ENCODE measurements at regions not wholly inside any gene's neighbourhood (a gene's known extent, or its start where the extent isn't known, plus 50 kb on each side); places are given as distances from the start of the nearest gene placed in this dataset.

- 63 to 73% methylated on average over 7 of the region's 7 CpGs for WGBS, 2 experiments (ENCODE audit: low coverage in 1 of 2, low lambda C conversion rate in 2 of 2, missing lambda C conversion rate in 2 of 2)
Observed at GRCh38 chr10:4162571-4163286, 377.7 kb upstream of the KLF6 start.

DNA sequence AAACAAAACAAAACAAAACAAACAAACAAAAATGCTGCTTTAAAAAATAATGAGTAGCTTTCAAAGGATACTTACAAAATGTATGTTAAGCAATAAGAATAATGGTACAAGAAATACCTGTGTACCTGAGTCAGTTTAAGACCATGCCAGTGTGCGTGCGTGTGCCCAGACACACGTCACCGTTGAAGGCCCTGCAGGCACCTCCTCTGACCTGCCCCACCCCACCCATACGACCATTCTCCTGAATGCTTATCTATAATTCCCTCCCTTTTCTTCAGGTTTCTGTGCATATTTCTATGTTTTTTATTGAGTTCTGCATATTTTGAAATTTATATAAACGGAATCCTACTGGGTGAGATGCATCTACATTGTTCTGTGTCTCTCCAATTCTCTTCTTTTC is 374.2 kb upstream of the KLF6 start:
- no peak overlapping the region for H3K27ac ChIP-seq
- H3F3A ChIP-seq (ENCODE audit: insufficient read depth), result no peaks in the 10 kb centered on the region
- no peak overlapping the region for H3K9ac ChIP-seq
- H4K20me1 ChIP-seq (ENCODE audit: insufficient read depth), result no peaks in the 10 kb centered on the region
- H3K79me2 ChIP-seq (ENCODE audit: insufficient read depth), result no peaks in the 10 kb centered on the region
- no peaks in the 10 kb centered on the region for H3K4me1 ChIP-seq (ENCODE audit: insufficient read depth)
- H3K9me3 ChIP-seq (ENCODE audit: low read depth), result no peaks in the 10 kb centered on the region
- in situ Hi-C loops (cut with MboI), result no loop called here
- H3K27me3 ChIP-seq (replicated peaks; ENCODE audit: insufficient read depth), result no peaks in the 10 kb centered on the region
- DNase-seq, result no peak
- H3K9me2 ChIP-seq (ENCODE audit: insufficient read depth), result no peaks in the 10 kb centered on the region
- no peak overlapping the region for H3K4me3 ChIP-seq
- WGBS, 2 experiments (ENCODE audit: low coverage in 1 of 2, low lambda C conversion rate in 2 of 2, missing lambda C conversion rate in 2 of 2), result 93 to 95% methylated on average over 6 of the region's 6 CpGs
- no peaks in the 10 kb centered on the region for H3K36me3 ChIP-seq (ENCODE audit: low read depth)
- TF ChIP-seq EZH2phosphoT487 (IDR thresholded peaks at IDR 0.05; ENCODE audit: insufficient read depth, low read depth) (no peak), EZH2 (IDR thresholded peaks at IDR 0.05; ENCODE audit: insufficient read depth, poor library complexity, severe bottlenecking) (no peak)
- H2AFZ ChIP-seq, result no peak overlapping the region
- H3K4me2 ChIP-seq (ENCODE audit: unreplicated experiment), result no peak overlapping the region

More at GRCh38 chr10:4162571-4163286, 377.7 kb upstream of the KLF6 start:
- Histone ChIP-seq H3K4me1 (ENCODE audit: insufficient read depth) (no peaks in the 10 kb centered on the region), H3K4me2 (ENCODE audit: unreplicated experiment) (no peak overlapping the region), H3K36me3 (ENCODE audit: low read depth) (no peaks in the 10 kb centered on the region), H3K27me3 (replicated peaks; ENCODE audit: insufficient read depth) (no peaks in the 10 kb centered on the region), H3K9me2 (ENCODE audit: insufficient read depth) (no peaks in the 10 kb centered on the region), H3F3A (ENCODE audit: insufficient read depth) (no peaks in the 10 kb centered on the region), H3K4me3 (no peak overlapping the region), H3K9me3 (ENCODE audit: low read depth) (no peaks in the 10 kb centered on the region), H3K27ac (no peak overlapping the region), H3K9ac (no peak overlapping the region), H3K79me2 (ENCODE audit: insufficient read depth) (no peaks in the 10 kb centered on the region), H4K20me1 (ENCODE audit: insufficient read depth) (no peaks in the 10 kb centered on the region), H2AFZ (0 out of 2 replicates have a peak overlapping the region, but pooled peaks have one; percentile 17)
- DNase-seq, result no peak
- in situ Hi-C loops (cut with MboI), result no loop called here
- no peak for TF ChIP-seq EZH2phosphoT487 (IDR thresholded peaks at IDR 0.05; ENCODE audit: insufficient read depth, low read depth)
- TF ChIP-seq EZH2 (IDR thresholded peaks at IDR 0.05; ENCODE audit: insufficient read depth, poor library complexity, severe bottlenecking), result no peak

DNA sequence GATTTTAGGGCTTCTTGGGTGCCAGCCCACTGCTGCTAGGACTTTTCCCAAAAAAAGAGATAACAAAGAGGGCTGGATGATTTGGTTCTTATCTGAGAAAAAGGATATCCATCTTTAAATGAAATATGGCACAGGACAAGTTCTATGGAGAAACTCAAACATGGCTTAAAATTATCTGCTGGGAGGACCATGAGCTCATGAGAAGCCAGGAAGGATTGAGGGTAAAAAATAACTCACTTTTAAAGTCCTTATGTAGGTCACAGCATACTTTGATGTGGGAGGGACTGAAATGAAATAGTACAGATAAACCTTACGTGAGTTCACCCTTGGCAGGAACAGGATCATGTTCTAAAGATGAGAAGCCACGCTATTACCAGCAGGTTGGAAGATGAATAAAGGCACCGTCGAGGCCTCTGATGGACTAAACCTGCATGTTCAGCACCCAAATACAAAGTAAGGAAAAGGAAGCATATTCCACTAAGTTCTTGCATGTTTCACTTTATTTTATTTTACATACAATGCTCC is 369.2 kb upstream of the KLF6 start:
- Histone ChIP-seq H3K27me3 (replicated peaks; ENCODE audit: insufficient read depth) (no peaks in the 10 kb centered on the region), H3K9me2 (ENCODE audit: insufficient read depth) (no peaks in the 10 kb centered on the region), H3K9ac (no peak overlapping the region), H3K79me2 (ENCODE audit: insufficient read depth) (no peaks in the 10 kb centered on the region), H3K4me2 (ENCODE audit: unreplicated experiment) (no peak overlapping the region), H3F3A (ENCODE audit: insufficient read depth) (no peaks in the 10 kb centered on the region), H3K4me1 (ENCODE audit: insufficient read depth) (no peaks in the 10 kb centered on the region), H3K4me3 (no peak overlapping the region), H3K9me3 (ENCODE audit: low read depth) (no peaks in the 10 kb centered on the region), H4K20me1 (ENCODE audit: insufficient read depth) (no peaks in the 10 kb centered on the region), H3K36me3 (ENCODE audit: low read depth) (no peaks in the 10 kb centered on the region), H2AFZ (no peak overlapping the region), H3K27ac (no peak overlapping the region)
- TF ChIP-seq EZH2 (IDR thresholded peaks at IDR 0.05; ENCODE audit: insufficient read depth, poor library complexity, severe bottlenecking) (no peak), EZH2phosphoT487 (IDR thresholded peaks at IDR 0.05; ENCODE audit: insufficient read depth, low read depth) (no peak)
- WGBS, 2 experiments (ENCODE audit: low coverage in 1 of 2, low lambda C conversion rate in 2 of 2, missing lambda C conversion rate in 2 of 2), result 79 to 80% methylated on average over 4 of the region's 4 CpGs
- no peak for DNase-seq
- in situ Hi-C loops (cut with MboI), result no loop called here

DNA sequence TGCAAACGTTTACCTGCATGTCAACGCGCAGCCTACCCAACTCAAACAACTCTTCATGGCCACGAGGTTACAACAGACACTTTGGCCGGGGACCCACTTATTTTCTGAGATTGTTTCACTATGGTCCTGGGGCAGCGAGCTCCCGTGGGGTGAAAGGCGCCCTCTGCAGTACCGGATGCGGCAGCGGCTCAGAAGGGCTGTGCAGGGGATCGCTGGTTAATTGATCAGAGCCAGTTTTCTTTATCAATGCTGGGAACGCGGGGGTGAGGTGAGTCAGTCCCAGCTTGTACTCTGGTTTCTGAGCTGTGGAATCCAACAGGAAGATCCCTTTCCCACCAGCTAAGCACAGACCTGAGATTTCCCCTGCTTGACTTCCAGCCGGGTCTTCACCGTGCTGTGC is 366.5 kb upstream of the KLF6 start:
- no peaks in the 10 kb centered on the region for H3K9me3 ChIP-seq (ENCODE audit: low read depth)
- H3K27ac ChIP-seq, result no peak overlapping the region
- no peaks in the 10 kb centered on the region for H3K36me3 ChIP-seq (ENCODE audit: low read depth)
- TF ChIP-seq EZH2 (IDR thresholded peaks at IDR 0.05; ENCODE audit: insufficient read depth, poor library complexity, severe bottlenecking), result no peak
- no peak for TF ChIP-seq EZH2phosphoT487 (IDR thresholded peaks at IDR 0.05; ENCODE audit: insufficient read depth, low read depth)
- H3K79me2 ChIP-seq (ENCODE audit: insufficient read depth), result no peaks in the 10 kb centered on the region
- in situ Hi-C loops (cut with MboI), result no loop called here
- DNase-seq, result no peak
- H2AFZ ChIP-seq, result no peak overlapping the region
- H3K27me3 ChIP-seq (replicated peaks; ENCODE audit: insufficient read depth), result no peaks in the 10 kb centered on the region
- no peak overlapping the region for H3K4me3 ChIP-seq
- no peaks in the 10 kb centered on the region for H3K4me1 ChIP-seq (ENCODE audit: insufficient read depth)
- no peaks in the 10 kb centered on the region for H3F3A ChIP-seq (ENCODE audit: insufficient read depth)
- no peaks in the 10 kb centered on the region for H4K20me1 ChIP-seq (ENCODE audit: insufficient read depth)
- no peaks in the 10 kb centered on the region for H3K9me2 ChIP-seq (ENCODE audit: insufficient read depth)
- WGBS, 2 experiments (ENCODE audit: low coverage in 1 of 2, low lambda C conversion rate in 2 of 2, missing lambda C conversion rate in 2 of 2), result 83 to 85% methylated on average over 16 of the region's 16 CpGs
- no peak overlapping the region for H3K4me2 ChIP-seq (ENCODE audit: unreplicated experiment)
- no peak overlapping the region for H3K9ac ChIP-seq
